Neural crest cell (in vitro differentiated cells): ENCODE measurements at regions not wholly inside any gene's neighbourhood (a gene's known extent, or its start where the extent isn't known, plus 50 kb on each side); places are given as distances from the start of the nearest gene placed in this dataset.
"Not testable (repeated sequence)": the region's sequence is repeated elsewhere in the genome, so short reads cannot be mapped to it uniquely, and the experiment has no call there.

Experiments
- DNase-seq: peaks from one replicate; pipeline ENCODE4 v3.0.0; 2021; ENCODE audit warnings: low read depth, mixed read lengths, low spot score
- H3K27ac Mint-ChIP-seq: one replicate; pipeline ENCODE4 v1.8.0; 2021; ENCODE audit warnings: mild to moderate bottlenecking, mixed read lengths; ENCODE audit not compliant: unreplicated experiment
- H3K27me3 Mint-ChIP-seq: 2 replicates; pipeline ENCODE4 v1.8.0; 2021; ENCODE audit warnings: low read depth, mild to moderate bottlenecking, mixed read lengths
- H3K36me3 Mint-ChIP-seq: 2 replicates; pipeline ENCODE4 v1.8.0; 2021; ENCODE audit warnings: low read depth, mild to moderate bottlenecking, mixed read lengths
- H3K4me1 Mint-ChIP-seq: 2 replicates; pipeline ENCODE4 v1.8.0; 2021; ENCODE audit warnings: mixed read lengths
- H3K4me3 Mint-ChIP-seq: one replicate; pipeline ENCODE4 v1.8.0; 2021; ENCODE audit warnings: mild to moderate bottlenecking, mixed read lengths
- H3K9me3 Mint-ChIP-seq: 2 replicates; pipeline ENCODE4 v1.8.0; 2021; ENCODE audit warnings: mixed read lengths
- TF ChIP-seq, protein P1 (sequence below): fragments of 200-600 bp; sonication (generic); conservative IDR thresholded peaks from 2 replicates; pipeline ENCODE4 v1.5.0; 2021; ENCODE audit warnings: antibody characterized with exemption, mild to moderate bottlenecking

DNA sequence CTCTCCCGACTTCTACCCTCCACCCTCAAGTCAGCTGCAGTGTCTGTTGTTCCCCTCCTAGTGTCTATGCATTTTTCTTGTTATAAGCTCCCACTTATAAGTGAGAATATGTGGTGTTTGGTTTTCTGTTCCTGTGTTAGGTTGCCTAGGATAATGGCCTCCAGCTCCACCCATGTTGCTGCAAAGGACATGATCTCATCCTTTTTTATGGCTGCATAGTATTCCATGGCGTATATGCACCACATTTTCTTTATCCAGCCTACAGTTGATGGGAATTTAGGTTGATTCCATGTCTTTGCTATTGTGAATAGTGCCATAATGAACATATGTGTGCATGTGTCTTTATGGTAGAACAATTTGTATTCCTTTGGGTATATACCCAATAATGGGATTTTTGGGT is 80.7 kb downstream of the SPTSSA start:
- not testable (repeated sequence) for DNase-seq, H3K27ac Mint-ChIP-seq, H3K9me3 Mint-ChIP-seq

DNA sequence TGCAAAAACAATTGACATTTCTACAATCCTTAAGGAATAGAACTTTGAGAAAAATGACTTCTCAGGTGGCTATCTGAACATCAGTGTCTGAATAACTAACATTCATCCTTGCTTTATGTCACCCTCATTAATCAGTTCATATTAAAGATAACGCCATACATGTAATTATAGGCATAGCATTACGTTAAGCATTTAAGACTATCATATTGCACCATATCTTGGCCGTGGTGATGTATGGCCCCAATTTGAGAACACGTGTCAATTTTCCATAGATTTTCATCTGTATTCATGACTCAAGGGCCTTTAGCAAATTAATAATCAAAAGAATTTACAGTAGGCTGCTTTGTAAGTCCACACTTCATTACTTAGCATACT is 81.6 kb downstream of the SPTSSA start:
- no peak overlapping the region for H3K4me3 Mint-ChIP-seq
- no peaks in the 10 kb centered on the region for H3K9me3 Mint-ChIP-seq
- TF ChIP-seq, protein P1, sequence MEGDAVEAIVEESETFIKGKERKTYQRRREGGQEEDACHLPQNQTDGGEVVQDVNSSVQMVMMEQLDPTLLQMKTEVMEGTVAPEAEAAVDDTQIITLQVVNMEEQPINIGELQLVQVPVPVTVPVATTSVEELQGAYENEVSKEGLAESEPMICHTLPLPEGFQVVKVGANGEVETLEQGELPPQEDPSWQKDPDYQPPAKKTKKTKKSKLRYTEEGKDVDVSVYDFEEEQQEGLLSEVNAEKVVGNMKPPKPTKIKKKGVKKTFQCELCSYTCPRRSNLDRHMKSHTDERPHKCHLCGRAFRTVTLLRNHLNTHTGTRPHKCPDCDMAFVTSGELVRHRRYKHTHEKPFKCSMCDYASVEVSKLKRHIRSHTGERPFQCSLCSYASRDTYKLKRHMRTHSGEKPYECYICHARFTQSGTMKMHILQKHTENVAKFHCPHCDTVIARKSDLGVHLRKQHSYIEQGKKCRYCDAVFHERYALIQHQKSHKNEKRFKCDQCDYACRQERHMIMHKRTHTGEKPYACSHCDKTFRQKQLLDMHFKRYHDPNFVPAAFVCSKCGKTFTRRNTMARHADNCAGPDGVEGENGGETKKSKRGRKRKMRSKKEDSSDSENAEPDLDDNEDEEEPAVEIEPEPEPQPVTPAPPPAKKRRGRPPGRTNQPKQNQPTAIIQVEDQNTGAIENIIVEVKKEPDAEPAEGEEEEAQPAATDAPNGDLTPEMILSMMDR, result no peak
- H3K27ac Mint-ChIP-seq, result no peak overlapping the region
- no peaks in the 10 kb centered on the region for H3K27me3 Mint-ChIP-seq
- no peak for DNase-seq
- H3K4me1 Mint-ChIP-seq, result peaks cover 7% of the 10 kb centered on the region
- no peaks in the 10 kb centered on the region for H3K36me3 Mint-ChIP-seq

More for the DNA sequence above, 80.7 kb downstream of the SPTSSA start:
- H3K27me3 Mint-ChIP-seq, H3K36me3 Mint-ChIP-seq, H3K4me3 Mint-ChIP-seq, H3K4me1 Mint-ChIP-seq: not testable (repeated sequence)

DNA sequence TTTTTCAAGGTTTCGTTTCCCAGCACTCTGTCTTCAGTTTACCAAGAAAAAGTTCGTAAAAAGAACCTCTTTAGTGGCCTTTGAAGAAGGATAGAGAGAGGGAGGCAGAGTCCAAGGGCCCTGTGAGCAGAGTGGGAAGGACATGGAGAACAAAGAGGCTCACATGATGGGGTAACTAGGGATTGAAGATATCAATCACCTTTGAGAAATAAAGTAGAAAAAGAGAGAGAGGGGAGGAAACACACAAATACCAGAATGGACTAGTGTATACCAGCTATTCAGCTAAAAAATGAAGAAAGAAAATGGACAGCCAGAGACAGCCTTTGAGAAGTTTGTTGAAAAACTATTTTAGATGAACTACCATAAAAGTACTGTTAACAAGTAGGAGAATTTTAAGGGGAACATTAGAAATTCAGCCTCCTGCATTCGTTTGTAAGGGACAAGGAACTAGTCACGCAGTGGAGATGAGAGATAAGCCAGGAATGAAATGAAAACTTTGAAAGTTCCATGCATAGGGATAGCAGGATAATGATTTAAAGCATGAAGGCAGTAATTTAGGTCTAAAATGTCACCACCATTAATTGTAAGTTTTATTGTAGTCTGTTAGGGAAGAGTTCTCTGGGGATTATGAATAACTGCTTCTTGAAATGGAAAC is 82.1 kb downstream of the SPTSSA start:
- Mint-ChIP-seq H3K9me3 (no peaks in the 10 kb centered on the region), H3K4me1 (peaks cover 7% of the 10 kb centered on the region), H3K27ac (no peak overlapping the region), H3K27me3 (no peaks in the 10 kb centered on the region), H3K36me3 (no peaks in the 10 kb centered on the region), H3K4me3 (no peak overlapping the region)
- TF ChIP-seq, protein P1, result no peak
- no peak for DNase-seq

DNA sequence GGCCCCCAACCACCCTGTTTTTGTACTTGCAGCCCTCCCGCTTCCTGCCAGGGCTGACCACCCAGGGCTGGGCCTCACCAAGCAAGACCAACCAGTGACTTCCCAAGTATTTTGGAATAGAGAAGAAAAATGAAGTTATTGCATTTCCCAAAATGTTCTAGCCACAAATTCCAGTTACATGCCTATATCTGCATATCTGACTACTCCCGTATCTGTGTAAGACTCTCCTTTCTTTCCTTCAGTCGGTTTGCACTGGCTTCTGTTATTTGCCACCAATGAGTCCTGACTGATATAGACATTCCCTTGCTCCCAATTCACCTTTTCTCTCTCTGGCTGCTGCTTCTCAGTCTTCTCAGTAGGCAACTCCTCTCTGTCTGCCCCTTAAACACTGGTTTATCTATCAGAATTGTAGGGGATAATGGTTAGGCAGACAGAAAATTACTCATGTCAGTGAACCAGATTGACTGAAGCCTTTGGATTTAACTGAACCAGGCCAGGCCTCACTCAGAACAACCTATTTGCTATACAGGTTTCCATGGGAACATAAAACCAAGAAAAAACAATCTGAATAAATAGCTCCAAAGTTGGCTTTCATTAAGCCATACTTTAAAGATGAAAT is 85.3 kb downstream of the SPTSSA start:
- no peaks in the 10 kb centered on the region for H3K9me3 Mint-ChIP-seq
- TF ChIP-seq, protein P1, result no peak
- no peak overlapping the region for H3K4me3 Mint-ChIP-seq
- no peaks in the 10 kb centered on the region for H3K27me3 Mint-ChIP-seq
- peaks cover 7% of the 10 kb centered on the region for H3K4me1 Mint-ChIP-seq
- DNase-seq, result no peak
- no peak overlapping the region for H3K27ac Mint-ChIP-seq
- H3K36me3 Mint-ChIP-seq, result no peaks in the 10 kb centered on the region

DNA sequence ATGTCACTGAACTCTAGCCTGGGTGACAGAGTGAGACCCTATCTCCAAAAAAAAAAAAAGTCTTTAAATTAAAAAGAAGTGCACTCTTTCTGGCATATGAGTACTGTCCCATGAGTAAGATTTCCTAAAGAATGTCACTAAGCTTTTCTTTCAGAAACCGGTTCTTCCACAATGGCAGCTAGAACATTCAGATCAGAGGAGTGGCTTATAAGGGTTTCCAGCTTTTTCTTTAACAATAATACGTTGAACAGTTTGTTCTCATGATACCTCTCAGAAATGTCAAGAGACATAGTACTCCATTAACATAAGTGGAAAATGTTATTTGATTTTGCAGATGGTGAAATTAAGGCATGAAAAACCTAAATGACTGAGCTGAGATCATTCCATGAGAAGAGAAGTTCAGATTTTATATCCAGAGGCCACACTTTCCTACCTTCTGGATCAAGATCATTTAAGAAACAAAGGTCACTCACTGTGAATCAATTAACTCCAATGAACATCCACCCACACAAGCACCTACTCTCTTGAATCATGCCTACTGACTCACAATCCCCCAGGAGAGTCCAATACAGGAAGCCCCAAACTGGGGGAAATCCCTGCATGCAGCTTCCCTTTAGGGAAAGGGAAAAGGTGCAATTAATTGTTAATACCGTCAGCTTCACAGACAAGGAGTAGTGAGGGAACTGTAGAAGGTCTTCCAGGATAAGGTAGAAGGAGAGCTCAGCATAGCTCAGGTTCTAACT is 86.9 kb downstream of the SPTSSA start:
- Mint-ChIP-seq H3K4me1 (peaks cover 7% of the 10 kb centered on the region), H3K9me3 (no peaks in the 10 kb centered on the region), H3K4me3 (no peak overlapping the region), H3K27me3 (no peaks in the 10 kb centered on the region), H3K27ac (no peak overlapping the region), H3K36me3 (no peaks in the 10 kb centered on the region)
- no peak for DNase-seq
- TF ChIP-seq, protein P1, result no peak

DNA sequence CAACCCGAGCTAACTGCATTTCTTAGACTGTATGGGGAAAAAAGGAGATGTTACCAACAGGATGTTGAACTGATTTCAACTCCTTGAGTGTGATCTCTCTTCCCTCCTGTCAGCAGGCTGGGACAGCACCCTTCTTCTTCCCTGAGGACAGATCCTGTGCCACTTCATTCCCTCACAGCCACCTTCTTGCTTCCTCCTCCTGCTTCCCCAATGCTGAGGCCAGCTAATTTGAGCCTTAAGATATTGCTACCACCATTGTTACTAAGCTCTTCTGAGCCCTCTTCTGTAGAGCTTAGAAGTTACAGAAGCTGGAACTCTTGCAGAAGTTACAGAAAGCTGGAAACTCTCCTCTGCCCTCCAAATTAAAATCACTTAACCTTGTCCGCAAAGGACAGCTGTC is 88.8 kb downstream of the SPTSSA start:
- Mint-ChIP-seq H3K36me3 (no peaks in the 10 kb centered on the region), H3K27me3 (no peaks in the 10 kb centered on the region), H3K4me1 (no peaks in the 10 kb centered on the region), H3K4me3 (no peak overlapping the region), H3K27ac (no peak overlapping the region), H3K9me3 (no peaks in the 10 kb centered on the region)
- TF ChIP-seq, protein P1, result no peak
- no peak for DNase-seq
